GM12878 (cell line): ENCODE measurements at regions not wholly inside any gene's neighbourhood (a gene's known extent, or its start where the extent isn't known, plus 50 kb on each side); places are given as distances from the start of the nearest gene placed in this dataset.

Experiments
- ATAC-seq: fragments of 200-7000 bp; cut with Tn5 transposase; 3 replicates; pipeline ENCODE4 v1.9.1; 2020; ENCODE audit warnings: mild to moderate bottlenecking, moderate library complexity
- BruUV-seq: library from RNA; stranded (reverse); fragments of 400-500 nt; replicated peaks from 2 replicates; lab custom pipeline; 2021; lab: Mats Ljungman, UMichigan
- CTCF ChIA-PET: fragments of 300-600 bp; sonication (Branson Sonifier 250); formaldehyde crosslinking; extraction: SDS; loops from one replicate; lab custom pipeline; 2021; ENCODE audit warnings: inconsistent platforms; lab: Yijun Ruan, JAX
- POLR2A ChIA-PET: fragments of 350-600 bp; formaldehyde crosslinking; extraction: SDS; loops from one replicate; lab custom pipeline; 2021; ENCODE audit warnings: inconsistent platforms; lab: Charles Lee
- RAD21 ChIA-PET: fragments of 300-600 bp; sonication (Branson Sonifier 250); formaldehyde crosslinking; loops from one replicate; lab custom pipeline; 2023; ENCODE audit warnings: antibody characterized with exemption; ENCODE audit not compliant: unreplicated experiment; lab: Charles Lee
- SMC1A ChIA-PET: fragments of 300-600 bp; sonication (Branson Sonifier 250); formaldehyde crosslinking; loops from one replicate; lab custom pipeline; 2023; ENCODE audit not compliant: unreplicated experiment, uncharacterized antibody; lab: Charles Lee
- DNase-seq: peaks from one replicate; pipeline ENCODE4 v3.0.0-alpha.2; 2011; ENCODE audit warnings: low read depth, low spot score
- FAIRE-seq: peaks from 3 replicates; lab custom pipeline; 2011; peaks lifted over from hg19 to GRCh38; lab: Jason Lieb, UNC
- H2AFZ ChIP-seq: 2 replicates; pipeline ENCODE4 v1.6.0; 2011; ENCODE audit warnings: low read depth, low read length, control low read depth; ENCODE audit not compliant: control insufficient read depth
- H3K27ac ChIP-seq: 2 replicates; pipeline ENCODE4 v1.5.1; 2011; ENCODE audit warnings: control low read depth; ENCODE audit not compliant: control insufficient read depth, insufficient read depth
- H3K27me3 ChIP-seq, 2 experiments: replicated peaks in 1 of 2; 2 replicates each; pipeline versions ENCODE4 v1.6.0 to v1.6.1; 2011; ENCODE audit warnings: low read length in 1 of 2; ENCODE audit not compliant: control insufficient read depth in 2 of 2, insufficient read depth in 2 of 2
- H3K36me3 ChIP-seq, 2 experiments: 2 replicates each; pipeline ENCODE4 v1.5.1; 2011; ENCODE audit warnings: low read length in 1 of 2; ENCODE audit not compliant: control insufficient read depth in 2 of 2, insufficient read depth in 2 of 2
- H3K4me1 ChIP-seq: 2 replicates; pipeline ENCODE4 v1.6.1; 2011; ENCODE audit warnings: mild to moderate bottlenecking, low read length, moderate library complexity, mixed read lengths; ENCODE audit not compliant: control insufficient read depth, insufficient read depth
- H3K4me2 ChIP-seq: 2 replicates; pipeline ENCODE4 v1.6.0; 2011; ENCODE audit warnings: control low read depth; ENCODE audit not compliant: control insufficient read depth, insufficient read depth
- H3K4me3 ChIP-seq: fragments of 200-600 bp; sonication (generic); 2 replicates; pipeline ENCODE4 v1.5.1; 2016
- H3K79me2 ChIP-seq: 2 replicates; pipeline ENCODE4 v1.6.0; 2011; ENCODE audit warnings: low read length; ENCODE audit not compliant: control insufficient read depth, insufficient read depth
- H3K9ac ChIP-seq: 2 replicates; pipeline ENCODE4 v1.8.0; 2011; ENCODE audit warnings: low read length, control low read depth, mixed read lengths; ENCODE audit not compliant: control insufficient read depth, insufficient read depth
- H3K9me3 ChIP-seq: replicated peaks from 3 replicates; pipeline ENCODE4 v1.5.1; 2011; ENCODE audit warnings: mild to moderate bottlenecking, low read length; ENCODE audit not compliant: control insufficient read depth, insufficient read depth
- H4K20me1 ChIP-seq: 2 replicates; pipeline ENCODE4 v1.6.0; 2011; ENCODE audit not compliant: control insufficient read depth, insufficient read depth
- ATF3 ChIP-seq: IDR thresholded peaks from 2 replicates; pipeline ENCODE4 v1.6.1; 2011; ENCODE audit warnings: low read depth, mild to moderate bottlenecking, low read length, moderate library complexity, borderline replicate concordance; ENCODE audit errors: extremely low read depth
- JUND ChIP-seq: IDR thresholded peaks from 2 replicates; pipeline ENCODE4 v1.6.1; 2012; ENCODE audit warnings: low read depth, mild to moderate bottlenecking, low read length, improper control_type of control experiment, moderate library complexity
- MYB ChIP-seq: fragments of 150-350 bp; IDR thresholded peaks from 2 replicates; pipeline ENCODE4 v1.6.1; 2014; ENCODE audit warnings: mild to moderate bottlenecking, low read depth, low read length, borderline replicate concordance
- PML ChIP-seq: IDR thresholded peaks from 2 replicates; pipeline ENCODE4 v1.6.1; 2012; ENCODE audit warnings: low read length, inconsistent platforms
- TAF1 ChIP-seq: IDR thresholded peaks from 2 replicates; pipeline ENCODE4 v1.6.1; 2011; ENCODE audit warnings: mild to moderate bottlenecking, low read depth, low read length, borderline replicate concordance
- ZNF24 ChIP-seq: fragments of 450-650 bp; IDR thresholded peaks from 2 replicates; pipeline ENCODE4 v1.6.1; 2017; ENCODE audit warnings: antibody characterized with exemption, mild to moderate bottlenecking
- WGBS: methylation state at CpG from one replicate; pipeline ENCODE4 v1.1.6; 2016; ENCODE audit warnings: low lambda C conversion rate; ENCODE audit not compliant: insufficient replicate concordance, insufficient coverage; ENCODE audit errors: missing lambda C conversion rate; 5-methylcytosine and 5-hydroxymethylcytosine counted together
- in situ Hi-C: fragments of 300-500 bp; cut with MboI; formaldehyde crosslinking; loops from 9 replicates; pipeline ENCODE4 v1.14.3; 2018; ENCODE audit warnings: mixed read lengths
- intact Hi-C: fragments of 100-400 bp; cut with micrococcal nuclease; formaldehyde crosslinking; loops from one replicate; pipeline ENCODE4 v1.14.2; 2022; ENCODE audit not compliant: unreplicated experiment
- TF ChIP-seq, protein P1 (sequence below): fragments of 450-650 bp; formaldehyde crosslinking; IDR thresholded peaks from 2 replicates; pipeline ENCODE4 v1.4.0; 2020; ENCODE audit warnings: mild to moderate bottlenecking, moderate library complexity

- Histone ChIP-seq H3K4me3 (no peak overlapping the region), H3K79me2 (no peaks in the 10 kb centered on the region), H2AFZ (no peak overlapping the region), H3K9ac (no peak overlapping the region), H3K27ac (no peak overlapping the region), H3K4me1 (no peaks in the 10 kb centered on the region), H3K9me3 (no peaks in the 10 kb centered on the region), H3K36me3 (no peaks in the 10 kb centered on the region), H3K27me3 (no peaks in the 10 kb centered on the region), H4K20me1 (no peaks in the 10 kb centered on the region), H3K4me2 (no peak overlapping the region)
- ChIA-PET CTCF (no interaction called here), POLR2A (no interaction called here), RAD21 (no interaction called here), SMC1A (no interaction called here)
- in situ Hi-C loops = no loop called here
- TF ChIP-seq PML = no peak
- TF ChIP-seq MYB = no peak
- TF ChIP-seq JUND = no peak
- TF ChIP-seq, protein P1, sequence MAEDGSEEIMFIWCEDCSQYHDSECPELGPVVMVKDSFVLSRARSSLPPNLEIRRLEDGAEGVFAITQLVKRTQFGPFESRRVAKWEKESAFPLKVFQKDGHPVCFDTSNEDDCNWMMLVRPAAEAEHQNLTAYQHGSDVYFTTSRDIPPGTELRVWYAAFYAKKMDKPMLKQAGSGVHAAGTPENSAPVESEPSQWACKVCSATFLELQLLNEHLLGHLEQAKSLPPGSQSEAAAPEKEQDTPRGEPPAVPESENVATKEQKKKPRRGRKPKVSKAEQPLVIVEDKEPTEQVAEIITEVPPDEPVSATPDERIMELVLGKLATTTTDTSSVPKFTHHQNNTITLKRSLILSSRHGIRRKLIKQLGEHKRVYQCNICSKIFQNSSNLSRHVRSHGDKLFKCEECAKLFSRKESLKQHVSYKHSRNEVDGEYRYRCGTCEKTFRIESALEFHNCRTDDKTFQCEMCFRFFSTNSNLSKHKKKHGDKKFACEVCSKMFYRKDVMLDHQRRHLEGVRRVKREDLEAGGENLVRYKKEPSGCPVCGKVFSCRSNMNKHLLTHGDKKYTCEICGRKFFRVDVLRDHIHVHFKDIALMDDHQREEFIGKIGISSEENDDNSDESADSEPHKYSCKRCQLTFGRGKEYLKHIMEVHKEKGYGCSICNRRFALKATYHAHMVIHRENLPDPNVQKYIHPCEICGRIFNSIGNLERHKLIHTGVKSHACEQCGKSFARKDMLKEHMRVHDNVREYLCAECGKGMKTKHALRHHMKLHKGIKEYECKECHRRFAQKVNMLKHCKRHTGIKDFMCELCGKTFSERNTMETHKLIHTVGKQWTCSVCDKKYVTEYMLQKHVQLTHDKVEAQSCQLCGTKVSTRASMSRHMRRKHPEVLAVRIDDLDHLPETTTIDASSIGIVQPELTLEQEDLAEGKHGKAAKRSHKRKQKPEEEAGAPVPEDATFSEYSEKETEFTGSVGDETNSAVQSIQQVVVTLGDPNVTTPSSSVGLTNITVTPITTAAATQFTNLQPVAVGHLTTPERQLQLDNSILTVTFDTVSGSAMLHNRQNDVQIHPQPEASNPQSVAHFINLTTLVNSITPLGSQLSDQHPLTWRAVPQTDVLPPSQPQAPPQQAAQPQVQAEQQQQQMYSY = no peak
- TF ChIP-seq ZNF24 = no peak
- TF ChIP-seq ATF3 = no peak
- no peak for TF ChIP-seq TAF1
- no peak for ATAC-seq
- WGBS = 30% methylated on average over 2 of the region's 2 CpGs
- FAIRE-seq = no peak
- no peak for DNase-seq
- intact Hi-C loops = no loop called here
- BruUV-seq = no TSS peak
Measured at GRCh38 chr9:26530841-26531240, 361.8 kb downstream of the CAAP1 start.
